CD4-positive, CD25-positive, alpha-beta regulatory T cell (primary cell): ENCODE measurements at regions not wholly inside any gene's neighbourhood (a gene's known extent, or its start where the extent isn't known, plus 50 kb on each side); places are given as distances from the start of the nearest gene placed in this dataset.
"Not testable (repeated sequence)": the region's sequence is repeated elsewhere in the genome, so short reads cannot be mapped to it uniquely, and the experiment has no call there.

ENCODE experiments used
- ATAC-seq, 2 donors: fragments of 150-1000 bp; cut with Tn5 transposase; one replicate each; pipeline ENCODE4 v1.10.0; 2021; ENCODE audit warnings: low read depth in 2 of 2, moderate number of reproducible peaks in 2 of 2, moderate library complexity in 1 of 2
- DNase-seq, 3 donors: peaks; one replicate each; pipeline versions ENCODE4 v3.0.0 to v3.0.0-alpha.2; 2012 to 2022; ENCODE audit warnings: mixed read lengths in 1 of 3
- H3K27ac ChIP-seq: one replicate; pipeline ENCODE4 v1.7.0; 2013; ENCODE audit warnings: mild to moderate bottlenecking, low read length; ENCODE audit not compliant: insufficient read depth, poor library complexity, severe bottlenecking
- H3K27me3 ChIP-seq: one replicate; pipeline ENCODE4 v1.7.0; 2013; ENCODE audit warnings: low read length; ENCODE audit not compliant: control insufficient read depth, insufficient read depth
- H3K36me3 ChIP-seq: one replicate; pipeline ENCODE4 v1.7.0; 2013; ENCODE audit warnings: mild to moderate bottlenecking, low read length, moderate library complexity; ENCODE audit not compliant: control insufficient read depth, insufficient read depth
- H3K4me1 ChIP-seq: 2 replicates; pipeline ENCODE4 v1.7.0; 2013; ENCODE audit warnings: mild to moderate bottlenecking, low read length; ENCODE audit not compliant: insufficient read depth, control insufficient read depth, poor library complexity, severe bottlenecking
- H3K4me3 ChIP-seq: one replicate; pipeline ENCODE4 v1.7.0; 2013; ENCODE audit warnings: low read depth, mild to moderate bottlenecking, low read length, moderate library complexity
- H3K9me3 ChIP-seq, 2 experiments: 1 replicate in 1 of 2; 2 replicates in 1 of 2; pipeline ENCODE4 v1.7.0; 2013; ENCODE audit warnings: low read length in 2 of 2, mild to moderate bottlenecking in 1 of 2, moderate library complexity in 1 of 2; ENCODE audit not compliant: control insufficient read depth in 2 of 2
- H3K27ac Mint-ChIP-seq, 3 donors: one replicate each; pipeline ENCODE4 v1.8.0; 2020 to 2022; ENCODE audit warnings: mild to moderate bottlenecking in 3 of 3, mixed read lengths in 3 of 3, moderate library complexity in 2 of 3
- H3K27me3 Mint-ChIP-seq: one replicate; pipeline ENCODE4 v1.8.0; 2022; ENCODE audit warnings: mild to moderate bottlenecking, mixed read lengths
- H3K36me3 Mint-ChIP-seq: one replicate; pipeline ENCODE4 v1.8.0; 2020; ENCODE audit warnings: mixed read lengths
- H3K4me1 Mint-ChIP-seq, 4 donors: one replicate each; pipeline ENCODE4 v1.8.0; 2020 to 2022; ENCODE audit warnings: mixed read lengths in 4 of 4, mild to moderate bottlenecking in 1 of 4
- H3K4me3 Mint-ChIP-seq, 4 donors: one replicate each; pipeline ENCODE4 v1.8.0; 2020 to 2022; ENCODE audit warnings: mild to moderate bottlenecking in 4 of 4, mixed read lengths in 4 of 4, moderate library complexity in 3 of 4
- H3K9me3 Mint-ChIP-seq, 7 donors: one replicate each; pipeline ENCODE4 v1.8.0; 2020 to 2022; ENCODE audit warnings: mixed read lengths in 7 of 7, mild to moderate bottlenecking in 3 of 7, moderate library complexity in 2 of 7

GRCh38 chr13:18235756-18236527 lies 945.7 kb downstream of the TUBA3C start:
- ATAC-seq (no peak), DNase-seq (no peak)
- H3K27ac ChIP-seq: no peak overlapping the region
- peaks cover 0 to 9% (median 3%) of the 10 kb centered on the region in 7 donors for H3K9me3 Mint-ChIP-seq
- H3K4me1 Mint-ChIP-seq: no peaks in the 10 kb centered on the region
- no peaks in the 10 kb centered on the region for H3K36me3 ChIP-seq
- no peak overlapping the region for H3K4me3 ChIP-seq
- peaks cover 0 to 5% of the 10 kb centered on the region in 2 experiments for H3K9me3 ChIP-seq
- H3K27me3 ChIP-seq: no peaks in the 10 kb centered on the region
- no peak overlapping the region for H3K27ac Mint-ChIP-seq
- no peaks in the 10 kb centered on the region for H3K4me1 ChIP-seq
- H3K27me3 Mint-ChIP-seq: no peaks in the 10 kb centered on the region
- no peaks in the 10 kb centered on the region for H3K36me3 Mint-ChIP-seq
- no peak overlapping the region for H3K4me3 Mint-ChIP-seq

- Histone ChIP-seq H3K4me1 (no peaks in the 10 kb centered on the region), H3K27me3 (no peaks in the 10 kb centered on the region), H3K4me3 (no peak overlapping the region), H3K36me3 (no peaks in the 10 kb centered on the region), H3K9me3 (peaks cover 0 to 5% of the 10 kb centered on the region in 2 experiments), H3K27ac (no peak overlapping the region)
- Mint-ChIP-seq H3K4me3 (no peak overlapping the region), H3K27me3 (no peaks in the 10 kb centered on the region), H3K9me3 (peaks cover 0 to 12% (median 3%) of the 10 kb centered on the region in 7 donors), H3K4me1 (no peaks in the 10 kb centered on the region), H3K27ac (no peak overlapping the region), H3K36me3 (no peaks in the 10 kb centered on the region)
- no peak for ATAC-seq
- no peak for DNase-seq
Observed at GRCh38 chr13:18235172-18235571, 946.5 kb downstream of the TUBA3C start.

- not testable (repeated sequence) for H3K27ac Mint-ChIP-seq, H3K36me3 Mint-ChIP-seq, H3K27ac ChIP-seq, H3K4me3 Mint-ChIP-seq, H3K27me3 Mint-ChIP-seq, H3K36me3 ChIP-seq, H3K4me1 ChIP-seq, H3K4me1 Mint-ChIP-seq, H3K4me3 ChIP-seq, DNase-seq, H3K27me3 ChIP-seq, ATAC-seq, H3K9me3 Mint-ChIP-seq, H3K9me3 ChIP-seq
Observed at GRCh38 chr13:18234451-18234850, 947.2 kb downstream of the TUBA3C start.

GRCh38 chr13:18233783-18234299 lies 947.8 kb downstream of the TUBA3C start:
- ATAC-seq: no peak
- H3K9me3 ChIP-seq: peaks cover 0 to 5% of the 10 kb centered on the region in 2 experiments
- Mint-ChIP-seq H3K36me3 (no peaks in the 10 kb centered on the region), H3K4me1 (no peaks in the 10 kb centered on the region), H3K27me3 (no peaks in the 10 kb centered on the region), H3K4me3 (no peak overlapping the region), H3K9me3 (peaks cover 0 to 8% (median under 1%) of the 10 kb centered on the region in 7 donors), H3K27ac (no peak overlapping the region)
- no peaks in the 10 kb centered on the region for H3K27me3 ChIP-seq
- H3K4me1 ChIP-seq: no peaks in the 10 kb centered on the region
- H3K27ac ChIP-seq: no peak overlapping the region
- no peak overlapping the region for H3K4me3 ChIP-seq
- DNase-seq: no peak
- no peaks in the 10 kb centered on the region for H3K36me3 ChIP-seq

GRCh38 chr13:18232994-18233782 lies 948.4 kb downstream of the TUBA3C start:
- ATAC-seq: no peak
- no peaks in the 10 kb centered on the region for H3K36me3 Mint-ChIP-seq
- no peaks in the 10 kb centered on the region for H3K4me1 Mint-ChIP-seq
- no peak for DNase-seq
- no peaks in the 10 kb centered on the region for H3K27me3 ChIP-seq
- H3K27ac ChIP-seq: no peak overlapping the region
- no peaks in the 10 kb centered on the region for H3K4me1 ChIP-seq
- no peak overlapping the region for H3K27ac Mint-ChIP-seq
- H3K9me3 ChIP-seq: peaks cover 0 to 5% of the 10 kb centered on the region in 2 experiments
- no peaks in the 10 kb centered on the region for H3K27me3 Mint-ChIP-seq
- H3K4me3 Mint-ChIP-seq: no peak overlapping the region
- H3K9me3 Mint-ChIP-seq: peaks cover 0 to 6% (median 0%) of the 10 kb centered on the region in 7 donors
- no peak overlapping the region for H3K4me3 ChIP-seq
- no peaks in the 10 kb centered on the region for H3K36me3 ChIP-seq

GRCh38 chr13:18232298-18232993 lies 949.2 kb downstream of the TUBA3C start:
- Mint-ChIP-seq H3K27me3 (no peaks in the 10 kb centered on the region), H3K27ac (no peak overlapping the region), H3K9me3 (peaks cover 0 to 8% (median 0%) of the 10 kb centered on the region in 7 donors), H3K36me3 (no peaks in the 10 kb centered on the region), H3K4me3 (no peak overlapping the region), H3K4me1 (no peaks in the 10 kb centered on the region)
- Histone ChIP-seq H3K27me3 (no peaks in the 10 kb centered on the region), H3K4me3 (no peak overlapping the region), H3K36me3 (no peaks in the 10 kb centered on the region), H3K4me1 (no peaks in the 10 kb centered on the region), H3K27ac (no peak overlapping the region), H3K9me3 (peaks cover 0 to 5% of the 10 kb centered on the region in 2 experiments)
- no peak for DNase-seq
- ATAC-seq: no peak

- not testable (repeated sequence) for H3K27me3 ChIP-seq, H3K4me3 Mint-ChIP-seq, H3K27ac ChIP-seq, H3K4me1 Mint-ChIP-seq, H3K9me3 ChIP-seq, H3K36me3 Mint-ChIP-seq, H3K36me3 ChIP-seq, H3K27me3 Mint-ChIP-seq, H3K4me3 ChIP-seq, ATAC-seq, H3K4me1 ChIP-seq, H3K27ac Mint-ChIP-seq
- H3K9me3 Mint-ChIP-seq: peaks cover 0 to 12% (median 1%) of the 10 kb centered on the region in 7 donors
- peak in 1 of 3 donors; percentile 11 for DNase-seq
Observed at GRCh38 chr13:18224411-18224810, 957.2 kb downstream of the TUBA3C start.
